ENCODE measurements at regions not wholly inside any gene's neighbourhood (a gene's known extent, or its start where the extent isn't known, plus 50 kb on each side); places are given as distances from the start of the nearest gene placed in this dataset.

DNA sequence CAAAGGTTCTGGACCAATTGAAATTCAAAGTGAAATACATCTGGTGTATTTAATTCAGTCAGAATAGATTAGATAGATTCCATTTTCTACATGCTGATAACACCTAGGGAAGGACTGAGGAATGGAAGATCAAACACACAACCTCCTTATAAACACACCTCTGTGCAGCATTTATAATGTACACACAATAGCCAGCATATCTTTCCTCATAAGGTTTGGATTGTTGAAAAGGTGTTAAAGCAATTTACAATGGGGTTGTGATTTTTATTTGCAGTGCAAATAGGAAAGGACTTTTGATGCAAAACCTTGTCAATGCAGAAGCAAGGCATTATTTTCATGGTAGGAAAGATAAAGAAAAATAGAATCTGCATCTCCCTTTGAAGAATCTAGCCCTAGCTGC is 448.9 kb upstream of the KCNMB2 start:
- Histone ChIP-seq H3K4me1 (replicated peaks in 1 of 2) (peaks cover 31 to 38% of the 10 kb centered on the region in 2 donors), H3K9me3 (replicated peaks in 1 of 3) (no peaks in the 10 kb centered on the region), H3K36me3 (replicated peaks in 1 of 2) (no peaks in the 10 kb centered on the region), H3K27ac (no peak overlapping the region), H3K4me3 (no peak overlapping the region), H3K27me3 (no peaks in the 10 kb centered on the region)
- TF ChIP-seq CTCF (IDR thresholded peaks at IDR 0.05): no peak
- no peak for TF ChIP-seq POLR2A (IDR thresholded peaks at IDR 0.05)
- DNase-seq: no peak
- intact Hi-C loops (cut with DNase I): no loop called here

- no peaks in the 10 kb centered on the region for H3K27me3 ChIP-seq
- H3K4me3 ChIP-seq: no peak overlapping the region
- H3K27ac ChIP-seq: no peak overlapping the region
- no peak for DNase-seq
- no peaks in the 10 kb centered on the region for H3K9me3 ChIP-seq (replicated peaks in 1 of 3)
- H3K4me1 ChIP-seq (replicated peaks in 1 of 2): peaks cover 23 to 29% of the 10 kb centered on the region in 2 donors
- intact Hi-C loops (cut with DNase I): no loop called here
- 40 to 50% (median 46%) methylated on average over 1 of the region's 1 CpG for WGBS, 4 donors
- TF ChIP-seq POLR2A (IDR thresholded peaks at IDR 0.05): no peak
- TF ChIP-seq CTCF (IDR thresholded peaks at IDR 0.05): no peak
- no peaks in the 10 kb centered on the region for H3K36me3 ChIP-seq (replicated peaks in 1 of 2)
Measured at GRCh38 chr3:178088963-178089362, 447.3 kb upstream of the KCNMB2 start.

DNA sequence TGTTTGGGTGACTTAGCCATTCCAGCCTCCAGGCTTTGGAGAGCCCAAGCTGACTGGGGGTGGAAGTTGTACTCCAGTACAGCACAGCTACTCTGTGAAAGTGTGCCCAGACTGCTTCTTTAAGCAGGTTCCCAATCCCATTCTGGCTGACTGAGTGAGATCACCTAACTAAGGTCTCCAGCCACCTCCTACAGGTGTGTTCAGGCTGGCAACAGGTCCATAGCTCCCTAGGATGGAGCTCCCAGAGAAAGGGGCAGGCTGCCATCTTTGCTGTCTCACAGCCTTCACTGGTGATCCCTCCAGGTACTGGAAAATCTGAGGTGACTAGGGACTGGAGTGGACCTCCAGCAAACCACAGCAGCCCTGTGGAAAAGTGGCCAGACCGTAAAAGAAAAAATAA is 445.3 kb upstream of the KCNMB2 start:
- DNase-seq: no peak
- intact Hi-C loops (cut with DNase I): no loop called here

DNA sequence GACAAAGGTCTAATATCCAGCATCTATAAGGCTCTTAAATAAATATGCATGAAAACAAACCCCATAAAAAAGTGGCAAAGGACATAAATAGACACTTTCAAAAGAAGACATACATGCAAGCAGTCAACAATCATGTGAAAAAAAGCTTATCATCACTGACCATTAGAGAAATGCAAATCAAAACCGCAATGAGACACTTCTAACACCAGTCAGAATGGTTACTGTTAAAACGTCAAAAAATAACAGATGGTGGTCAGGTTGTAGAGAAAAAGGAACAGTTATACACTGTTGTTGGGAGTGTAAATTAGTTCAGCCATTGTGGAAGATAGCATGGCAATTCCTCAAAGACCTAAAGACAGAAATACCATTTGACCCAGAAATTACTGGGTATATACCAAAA is 440.7 kb upstream of the KCNMB2 start:
- TF ChIP-seq CTCF (IDR thresholded peaks at IDR 0.05): no peak
- intact Hi-C loops (cut with DNase I): no loop called here
- H3K4me3 ChIP-seq: no peak overlapping the region
- 91 to 99% (median 94%) methylated on average over 2 of the region's 2 CpGs for WGBS, 4 donors
- H3K27me3 ChIP-seq: no peaks in the 10 kb centered on the region
- H3K36me3 ChIP-seq (replicated peaks in 1 of 2): no peaks in the 10 kb centered on the region
- no peak overlapping the region for H3K27ac ChIP-seq
- peaks cover 0 to 4% of the 10 kb centered on the region in 2 donors for H3K4me1 ChIP-seq (replicated peaks in 1 of 2)
- DNase-seq: no peak
- no peaks in the 10 kb centered on the region for H3K9me3 ChIP-seq (replicated peaks in 1 of 3)

More for the DNA sequence above, 445.3 kb upstream of the KCNMB2 start:
- Histone ChIP-seq H3K36me3 (replicated peaks in 1 of 2) (no peaks in the 10 kb centered on the region), H3K27ac (no peak overlapping the region), H3K4me1 (replicated peaks in 1 of 2) (peaks cover 3 to 9% of the 10 kb centered on the region in 2 donors), H3K27me3 (no peaks in the 10 kb centered on the region), H3K4me3 (no peak overlapping the region), H3K9me3 (replicated peaks in 1 of 3) (no peaks in the 10 kb centered on the region)
- WGBS, 4 donors: 93 to 100% (median 99%) methylated on average over 1 of the region's 1 CpG
- TF ChIP-seq CTCF (IDR thresholded peaks at IDR 0.05) (no peak), POLR2A (IDR thresholded peaks at IDR 0.05) (no peak)

All from adrenal gland (tissue), 9 donors.